HepG2 (cell line): ENCODE measurements at regions not wholly inside any gene's neighbourhood (a gene's known extent, or its start where the extent isn't known, plus 50 kb on each side); places are given as distances from the start of the nearest gene placed in this dataset.

Source experiments
- ATAC-seq: fragments of 200-7000 bp; cut with Tn5 transposase; 3 replicates; pipeline ENCODE4 v1.9.1; 2020; ENCODE audit warnings: mild to moderate bottlenecking, moderate library complexity
- BruUV-seq: library from RNA; stranded (reverse); fragments of 400-500 nt; replicated peaks from 2 replicates; lab custom pipeline; 2021; lab: Mats Ljungman, UMichigan
- CTCF ChIA-PET: fragments of 300-600 bp; formaldehyde crosslinking; extraction: SDS; loops from one replicate; lab custom pipeline; 2021; ENCODE audit warnings: low total read pairs, inconsistent platforms, low intra/inter-chr PET ratio; lab: Yijun Ruan, JAX
- POLR2A ChIA-PET: fragments of 350-600 bp; sonication (Branson Sonifier 250); formaldehyde crosslinking; loops from one replicate; lab custom pipeline; 2020; ENCODE audit warnings: antibody characterized with exemption, inconsistent platforms; lab: Yijun Ruan, JAX
- DNase-seq: peaks from one replicate; pipeline ENCODE4 v3.0.0-alpha.2; 2015; ENCODE audit warnings: low spot score
- FAIRE-seq: peaks from 3 replicates; lab custom pipeline; 2011; peaks lifted over from hg19 to GRCh38; lab: Jason Lieb, UNC
- H2AFZ ChIP-seq: one replicate; pipeline ENCODE4 v1.6.1; 2011; ENCODE audit warnings: low read length, inconsistent platforms
- H3K27ac ChIP-seq: fragments of 300-600 bp; 3 replicates; pipeline ENCODE4 v1.8.0; 2011; ENCODE audit warnings: mixed run types, mild to moderate bottlenecking, mixed read lengths, low read length, inconsistent platforms; ENCODE audit not compliant: insufficient read depth; ENCODE audit errors: extremely low read length
- H3K27me3 ChIP-seq, 2 experiments: fragments of 200-600 bp in 1 of 2; 2 replicates in 1 of 2; 3 replicates in 1 of 2; pipeline versions ENCODE4 v1.6.0 to v1.8.0; 2011; ENCODE audit warnings: low read length in 2 of 2, mild to moderate bottlenecking in 2 of 2, moderate library complexity in 2 of 2, inconsistent platforms in 1 of 2; ENCODE audit not compliant: insufficient read depth in 2 of 2, control insufficient read depth in 1 of 2
- H3K36me3 ChIP-seq, 2 experiments: fragments of 200-600 bp in 1 of 2; replicated peaks in 1 of 2; 2 replicates in 1 of 2; 3 replicates in 1 of 2; pipeline versions ENCODE4 v1.5.1 to v1.8.0; 2011; ENCODE audit warnings: low read length in 2 of 2, inconsistent platforms in 1 of 2; ENCODE audit not compliant: insufficient read depth in 2 of 2, control insufficient read depth in 1 of 2
- H3K4me1 ChIP-seq: 2 replicates; pipeline ENCODE4 v1.5.1; 2012; ENCODE audit warnings: low read length, inconsistent platforms; ENCODE audit not compliant: insufficient read depth
- H3K4me2 ChIP-seq: 2 replicates; pipeline ENCODE4 v1.6.0; 2011; ENCODE audit warnings: low read depth, low read length, inconsistent platforms
- H3K4me3 ChIP-seq, 3 experiments: fragments of 200-600 bp in 1 of 3; sonication (generic), shearing (Covaris generic) in 1 of 3; replicated peaks in 1 of 3; 2 replicates each; pipeline ENCODE4 v1.5.1; 2011 to 2016; ENCODE audit warnings: low read length in 3 of 3, inconsistent platforms in 2 of 3, low read depth in 2 of 3, mild to moderate bottlenecking in 2 of 3, control low read depth in 1 of 3, mixed read lengths in 1 of 3; ENCODE audit not compliant: insufficient read depth in 1 of 3
- H3K79me2 ChIP-seq: one replicate; pipeline ENCODE4 v1.6.1; 2011; ENCODE audit warnings: low read length, inconsistent platforms; ENCODE audit not compliant: insufficient read depth
- H3K9ac ChIP-seq: 2 replicates; pipeline ENCODE4 v1.6.0; 2011; ENCODE audit warnings: mild to moderate bottlenecking, low read depth, low read length, inconsistent platforms; ENCODE audit not compliant: insufficient read depth
- H3K9me3 ChIP-seq: 2 replicates; pipeline ENCODE4 v1.5.1; 2012; ENCODE audit warnings: mild to moderate bottlenecking, low read length
- H4K20me1 ChIP-seq: 2 replicates; pipeline ENCODE4 v1.6.0; 2011; ENCODE audit warnings: inconsistent platforms, mild to moderate bottlenecking, low read length, moderate library complexity; ENCODE audit not compliant: insufficient read depth
- CENPX ChIP-seq: sonication (generic); formaldehyde crosslinking; IDR thresholded peaks from 2 replicates; pipeline ENCODE4 v1.9.0; 2021; ENCODE audit warnings: mild to moderate bottlenecking, missing genetic modification reagents, moderate library complexity
- CREB1 ChIP-seq, 2 experiments: fragments of 450-650 bp in 1 of 2; IDR thresholded peaks; 2 replicates each; pipeline ENCODE4 v1.6.1; 2016 to 2017; ENCODE audit warnings: control low read depth in 1 of 2, mild to moderate bottlenecking in 1 of 2, missing compliant biosample characterization in 1 of 2, missing genetic modification characterization in 1 of 2
- RBAK ChIP-seq: sonication (generic); formaldehyde crosslinking; IDR thresholded peaks from 2 replicates; pipeline ENCODE4 v1.5.1; 2020; ENCODE audit warnings: mild to moderate bottlenecking, missing genetic modification reagents
- SIX4 ChIP-seq: sonication (generic); formaldehyde crosslinking; IDR thresholded peaks from 2 replicates; pipeline ENCODE4 v1.4.0; 2020; ENCODE audit warnings: missing genetic modification reagents
- SMC3 ChIP-seq: IDR thresholded peaks from 2 replicates; pipeline ENCODE4 v1.6.1; 2011; ENCODE audit warnings: low read length, improper control_type of control experiment
- XBP1 ChIP-seq: sonication (generic); formaldehyde crosslinking; IDR thresholded peaks from 2 replicates; pipeline ENCODE4 v1.5.0; 2020; ENCODE audit warnings: missing genetic modification reagents
- ZHX1 ChIP-seq: sonication (generic); formaldehyde crosslinking; IDR thresholded peaks from 2 replicates; pipeline ENCODE4 v1.8.1; 2022; ENCODE audit warnings: low read depth, mild to moderate bottlenecking, missing genetic modification reagents
- ZNF143 ChIP-seq: sonication (generic); formaldehyde crosslinking; IDR thresholded peaks from 2 replicates; pipeline ENCODE4 v1.4.0; 2020; ENCODE audit warnings: missing genetic modification reagents
- ZNF17 ChIP-seq: sonication (generic); formaldehyde crosslinking; IDR thresholded peaks from 2 replicates; pipeline ENCODE4 v1.5.0; 2020; ENCODE audit warnings: mild to moderate bottlenecking, missing genetic modification reagents
- ZNF883 ChIP-seq: sonication (generic); formaldehyde crosslinking; IDR thresholded peaks from 2 replicates; pipeline ENCODE4 v1.5.1; 2020; ENCODE audit warnings: mild to moderate bottlenecking, missing genetic modification reagents; ENCODE audit errors: not compliant biosample characterization
- ZSCAN9 ChIP-seq: IDR thresholded peaks from 2 replicates; pipeline ENCODE4 v1.6.1; 2016; ENCODE audit warnings: borderline replicate concordance
- in situ Hi-C: cut with HindIII; loops from 2 replicates; pipeline ENCODE4 v1.10.0; 2017; ENCODE audit warnings: low pct_unique_long_range_greater_than_20kb; ENCODE audit not compliant: extremely low pct_ligation_motif_present
- intact Hi-C: fragments of 100-400 bp; cut with micrococcal nuclease; formaldehyde crosslinking; loops from one replicate; pipeline ENCODE4 v1.10.0; 2022; ENCODE audit not compliant: unreplicated experiment

GRCh38 chrX:22859642-22860041 is 140.1 kb upstream of the DDX53 start:
- no peak for ATAC-seq
- Histone ChIP-seq H3K27ac (no peak overlapping the region), H3K27me3 (no peaks in the 10 kb centered on the region), H3K4me3 (no peak overlapping the region), H3K4me1 (no peaks in the 10 kb centered on the region), H3K4me2 (no peak overlapping the region), H3K36me3 (no peaks in the 10 kb centered on the region), H3K9me3 (no peaks in the 10 kb centered on the region), H2AFZ (no peak overlapping the region), H4K20me1 (no peaks in the 10 kb centered on the region), H3K9ac (no peak overlapping the region), H3K79me2 (no peaks in the 10 kb centered on the region)
- POLR2A ChIA-PET: no interaction called here
- intact Hi-C loops (no loop called here), in situ Hi-C loops (no loop called here)
- no peak for DNase-seq
- no TSS peak for BruUV-seq
- CTCF ChIA-PET: no interaction called here
- TF ChIP-seq SIX4 (CRISPR knock-in tag) (no peak), CENPX (CRISPR knock-in tag) (no peak), XBP1 (CRISPR knock-in tag) (no peak), ZSCAN9 (CRISPR knock-in tag) (no peak), CREB1 (IDR thresholded peaks at IDR 0.05) (no peak), CREB1 (CRISPR knock-in tag; IDR thresholded peaks at IDR 0.05) (no peak), ZNF883 (CRISPR knock-in tag) (no peak), ZNF17 (CRISPR knock-in tag) (no peak), SMC3 (no peak), ZHX1 (CRISPR knock-in tag) (no peak), RBAK (CRISPR knock-in tag) (no peak), ZNF143 (CRISPR knock-in tag) (no peak)
- FAIRE-seq: no peak
